HG02870 (cell line): ENCODE measurements at regions not wholly inside any gene's neighbourhood (a gene's known extent, or its start where the extent isn't known, plus 50 kb on each side); places are given as distances from the start of the nearest gene placed in this dataset.

Experiments
- ATAC-seq: cut with Tn5 transposase; IDR thresholded peaks from one replicate; pipeline ENCODE4 v1.9.1; 2021; ENCODE audit warnings: mild to moderate bottlenecking, moderate library complexity; ENCODE audit not compliant: unreplicated experiment

- no peak for ATAC-seq
Measured at GRCh38 chr10:130481076-130481930, 345.1 kb downstream of the GLRX3 start.

- no peak for ATAC-seq
Measured at GRCh38 chr10:130481936-130482335, 345.7 kb downstream of the GLRX3 start.

- no peak for ATAC-seq
Measured at GRCh38 chr10:130483691-130484467, 347.7 kb downstream of the GLRX3 start.

GRCh38 chr10:130484468-130485180, 348.4 kb downstream of the GLRX3 start:
- ATAC-seq = no peak

GRCh38 chr10:130485236-130485957, 349.2 kb downstream of the GLRX3 start:
- ATAC-seq = no peak

- no peak for ATAC-seq
Measured at GRCh38 chr10:130485958-130486895, 350.0 kb downstream of the GLRX3 start.

- ATAC-seq = no peak
Measured at GRCh38 chr10:130486906-130487305, 350.7 kb downstream of the GLRX3 start.

GRCh38 chr10:130487566-130487965, 351.4 kb downstream of the GLRX3 start:
- ATAC-seq = no peak

GRCh38 chr10:130489891-130490290, 353.7 kb downstream of the GLRX3 start:
- ATAC-seq = no peak

GRCh38 chr10:130491011-130491692, 355.0 kb downstream of the GLRX3 start:
- no peak for ATAC-seq

GRCh38 chr10:130491693-130492050, 355.5 kb downstream of the GLRX3 start:
- no peak for ATAC-seq

GRCh38 chr10:130492266-130492934, 356.2 kb downstream of the GLRX3 start:
- ATAC-seq = no peak

- ATAC-seq = no peak
Measured at GRCh38 chr10:130493021-130493420, 356.8 kb downstream of the GLRX3 start.

GRCh38 chr10:130493446-130494145, 357.4 kb downstream of the GLRX3 start:
- no peak for ATAC-seq

- ATAC-seq = no peak
Measured at GRCh38 chr10:130495116-130495862, 359.1 kb downstream of the GLRX3 start.

GRCh38 chr10:130495891-130496636, 359.9 kb downstream of the GLRX3 start:
- no peak for ATAC-seq
